ENCODE measurements at regions not wholly inside any gene's neighbourhood (a gene's known extent, or its start where the extent isn't known, plus 50 kb on each side); places are given as distances from the start of the nearest gene placed in this dataset.

GRCh38 chr9:38134611-38135237, 65.7 kb upstream of the SHB start:
- TF ChIP-seq CTCF (conservative IDR thresholded peaks at IDR 0.05; ENCODE audit: low read depth, low read length) (no peak), EZH2 (IDR thresholded peaks at IDR 0.05; ENCODE audit: low read length, unreplicated experiment) (no peak)

Data from PC-3 (cell line).